ENCODE measurements at regions not wholly inside any gene's neighbourhood (a gene's known extent, or its start where the extent isn't known, plus 50 kb on each side); places are given as distances from the start of the nearest gene placed in this dataset.
"Not testable (repeated sequence)": the region's sequence is repeated elsewhere in the genome, so short reads cannot be mapped to it uniquely, and the experiment has no call there.

- TF ChIP-seq POLR2A (IDR thresholded peaks at IDR 0.05) (no peak), CTCF (IDR thresholded peaks at IDR 0.05 in 4 of 5, conservative IDR thresholded peaks at IDR 0.05 in 1 of 5) (no peak)
- in situ Hi-C loops (cut with MboI; ENCODE audit: low sequenced_read_pairs in 4 of 4) = no loop called here
- Histone ChIP-seq H3K9me3 (no peaks in the 10 kb centered on the region), H3K4me1 (no peaks in the 10 kb centered on the region), H3K36me3 (no peaks in the 10 kb centered on the region), H3K27me3 (no peaks in the 10 kb centered on the region), H3K4me3 (no peak overlapping the region), H3K27ac (no peak overlapping the region)
- intact Hi-C loops (cut with DNase I; ENCODE audit: low total_unique reads) = no loop called here
- ATAC-seq (no peak), DNase-seq (no peak)
Observed at GRCh38 chr1:104646233-104646632, 896.5 kb downstream of the AMY1C start.

- H3K4me3 ChIP-seq = no peak overlapping the region
- no peak for TF ChIP-seq POLR2A (IDR thresholded peaks at IDR 0.05)
- TF ChIP-seq CTCF (IDR thresholded peaks at IDR 0.05 in 4 of 5, conservative IDR thresholded peaks at IDR 0.05 in 1 of 5) = peak in 1 of 5 experiments; percentile 27
- H3K36me3 ChIP-seq = no peaks in the 10 kb centered on the region
- peak; percentile 26 to 60 for ATAC-seq
- H3K27ac ChIP-seq = no peak overlapping the region
- no peaks in the 10 kb centered on the region for H3K27me3 ChIP-seq
- no peaks in the 10 kb centered on the region for H3K9me3 ChIP-seq
- no peak for DNase-seq
- in situ Hi-C loops (cut with MboI; ENCODE audit: low sequenced_read_pairs in 4 of 4) = no loop called here
- no peaks in the 10 kb centered on the region for H3K4me1 ChIP-seq
- intact Hi-C loops (cut with DNase I; ENCODE audit: low total_unique reads) = no loop called here
Observed at GRCh38 chr1:104648269-104648691, 898.6 kb downstream of the AMY1C start.

- H3K4me1 ChIP-seq; intact Hi-C loops (cut with DNase I; ENCODE audit: low total_unique reads); H3K27me3 ChIP-seq; in situ Hi-C loops (cut with MboI; ENCODE audit: low sequenced_read_pairs in 4 of 4); H3K27ac ChIP-seq; H3K4me3 ChIP-seq; H3K9me3 ChIP-seq; ATAC-seq; H3K36me3 ChIP-seq; DNase-seq: not testable (repeated sequence)
Observed at GRCh38 chr1:104664374-104664773, 914.7 kb downstream of the AMY1C start.

GRCh38 chr1:104665300-104665699 is 915.6 kb downstream of the AMY1C start:
- Histone ChIP-seq H3K9me3 (no peaks in the 10 kb centered on the region), H3K27me3 (no peaks in the 10 kb centered on the region), H3K4me1 (no peaks in the 10 kb centered on the region), H3K27ac (no peak overlapping the region), H3K4me3 (no peak overlapping the region), H3K36me3 (no peaks in the 10 kb centered on the region)
- intact Hi-C loops (cut with DNase I; ENCODE audit: low total_unique reads) (no loop called here), in situ Hi-C loops (cut with MboI; ENCODE audit: low sequenced_read_pairs in 4 of 4) (no loop called here)
- no peak for TF ChIP-seq POLR2A (IDR thresholded peaks at IDR 0.05)
- TF ChIP-seq CTCF (IDR thresholded peaks at IDR 0.05 in 4 of 5, conservative IDR thresholded peaks at IDR 0.05 in 1 of 5) = no peak
- ATAC-seq (no peak), DNase-seq (no peak)

GRCh38 chr1:104671684-104672353 is 922.1 kb downstream of the AMY1C start:
- no peak overlapping the region for H3K4me3 ChIP-seq
- H3K36me3 ChIP-seq = no peaks in the 10 kb centered on the region
- H3K9me3 ChIP-seq = no peaks in the 10 kb centered on the region
- H3K27ac ChIP-seq = no peak overlapping the region
- intact Hi-C loops (cut with DNase I; ENCODE audit: low total_unique reads) = no loop called here
- in situ Hi-C loops (cut with MboI; ENCODE audit: low sequenced_read_pairs in 4 of 4) = no loop called here
- ATAC-seq (no peak), DNase-seq (no peak)
- no peak for TF ChIP-seq CTCF (IDR thresholded peaks at IDR 0.05 in 4 of 5, conservative IDR thresholded peaks at IDR 0.05 in 1 of 5)
- TF ChIP-seq POLR2A (IDR thresholded peaks at IDR 0.05) = no peak
- H3K27me3 ChIP-seq = no peaks in the 10 kb centered on the region
- no peaks in the 10 kb centered on the region for H3K4me1 ChIP-seq
